Dendritic cell treated with granulocyte-macrophage colony-stimulating factor and Interleukin-4, amounts not matched to agents 40 ng/mL and 50 ng/mL, for 4 days (primary cell): ENCODE measurements at regions not wholly inside any gene's neighbourhood (a gene's known extent, or its start where the extent isn't known, plus 50 kb on each side); places are given as distances from the start of the nearest gene placed in this dataset.

ENCODE experiments used
- H3K27ac Mint-ChIP-seq: one replicate; pipeline ENCODE4 v1.8.0; 2022; ENCODE audit warnings: mild to moderate bottlenecking, mixed read lengths
- H3K27me3 Mint-ChIP-seq: one replicate; pipeline ENCODE4 v1.8.0; 2022; ENCODE audit warnings: mild to moderate bottlenecking, mixed read lengths
- H3K36me3 Mint-ChIP-seq: one replicate; pipeline ENCODE4 v1.8.0; 2022; ENCODE audit warnings: low read depth, mixed read lengths
- H3K4me1 Mint-ChIP-seq: one replicate; pipeline ENCODE4 v1.8.0; 2022; ENCODE audit warnings: low read depth, mixed read lengths
- H3K4me3 Mint-ChIP-seq: one replicate; pipeline ENCODE4 v1.8.0; 2022; ENCODE audit warnings: mild to moderate bottlenecking, moderate library complexity, mixed read lengths
- H3K9me3 Mint-ChIP-seq: one replicate; pipeline ENCODE4 v1.8.0; 2022; ENCODE audit warnings: mixed read lengths
- intact Hi-C: fragments of 100-400 bp; cut with micrococcal nuclease; formaldehyde crosslinking; loops from one replicate; pipeline ENCODE4 v1.15.0; 2022

DNA sequence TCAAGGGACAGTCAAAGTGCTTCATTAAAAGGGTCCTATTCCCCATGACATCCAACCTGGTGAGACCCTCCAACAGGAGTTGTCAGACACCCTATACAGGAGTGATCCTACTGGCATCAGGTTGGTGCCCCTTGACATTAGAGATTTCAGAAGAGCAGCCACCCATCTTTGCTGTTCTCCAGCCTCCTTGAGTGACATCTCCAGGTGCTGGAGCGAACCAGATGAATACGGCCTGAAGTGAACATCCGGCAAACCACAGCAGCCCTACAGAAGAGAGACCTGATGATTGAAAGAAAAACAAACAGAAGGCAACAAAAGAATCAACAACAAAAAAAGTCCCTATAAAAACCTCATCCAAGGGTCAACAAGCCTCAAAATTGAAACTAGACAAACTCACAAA lies 146.1 kb upstream of the PBDC1 start:
- no peaks in the 10 kb centered on the region for H3K27me3 Mint-ChIP-seq
- no peak overlapping the region for H3K27ac Mint-ChIP-seq
- no peaks in the 10 kb centered on the region for H3K4me1 Mint-ChIP-seq
- no peak overlapping the region for H3K4me3 Mint-ChIP-seq
- no peaks in the 10 kb centered on the region for H3K36me3 Mint-ChIP-seq
- peaks cover 28% of the 10 kb centered on the region for H3K9me3 Mint-ChIP-seq
- intact Hi-C loops, result no loop called here

DNA sequence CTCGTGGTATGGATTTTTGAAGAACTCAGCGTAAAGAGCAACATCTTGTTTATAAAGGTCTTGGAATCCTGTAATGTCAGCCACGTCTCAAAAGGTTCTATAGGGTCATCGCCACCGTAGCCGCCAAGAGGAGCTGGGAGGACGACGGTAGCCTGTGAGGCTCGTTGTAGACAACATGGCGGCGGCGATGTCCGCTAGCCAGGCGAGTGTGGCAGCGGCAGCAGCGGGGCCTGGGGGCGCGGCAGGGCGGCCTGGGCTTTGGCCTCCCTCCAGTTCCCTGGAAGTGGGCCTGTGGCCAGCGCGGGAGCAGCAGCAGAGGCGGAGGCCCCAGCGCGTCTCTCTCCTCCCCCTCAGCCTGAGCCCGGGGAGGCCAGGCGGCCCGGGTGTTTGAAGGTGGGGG lies 143.5 kb upstream of the PBDC1 start:
- H3K4me3 Mint-ChIP-seq, result no peak overlapping the region
- H3K27ac Mint-ChIP-seq, result no peak overlapping the region
- intact Hi-C loops, result no loop called here
- H3K27me3 Mint-ChIP-seq, result no peaks in the 10 kb centered on the region
- peaks cover 29% of the 10 kb centered on the region for H3K9me3 Mint-ChIP-seq
- no peaks in the 10 kb centered on the region for H3K4me1 Mint-ChIP-seq
- H3K36me3 Mint-ChIP-seq, result no peaks in the 10 kb centered on the region

DNA sequence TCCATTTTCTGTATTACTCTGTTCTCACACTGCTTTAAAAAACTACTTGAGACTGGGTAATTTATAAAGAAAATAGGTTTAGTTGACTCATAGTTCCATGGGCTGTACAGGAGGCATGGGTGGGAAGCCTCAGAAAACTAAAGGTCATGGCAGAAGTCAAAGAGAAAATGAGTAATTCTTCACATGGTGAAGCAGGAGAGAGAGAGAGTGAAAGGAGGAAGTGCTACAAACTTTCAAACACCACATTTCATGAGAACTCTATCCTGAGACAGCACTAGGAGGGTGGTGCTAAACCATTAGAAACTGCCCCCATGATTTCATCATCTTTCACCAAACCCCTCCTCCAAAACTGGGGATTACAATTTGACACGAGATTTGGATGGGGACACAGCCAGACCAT lies 108.0 kb upstream of the PBDC1 start:
- H3K36me3 Mint-ChIP-seq, result no peaks in the 10 kb centered on the region
- peaks cover 36% of the 10 kb centered on the region for H3K9me3 Mint-ChIP-seq
- H3K4me3 Mint-ChIP-seq, result no peak overlapping the region
- no peaks in the 10 kb centered on the region for H3K27me3 Mint-ChIP-seq
- H3K4me1 Mint-ChIP-seq, result no peaks in the 10 kb centered on the region
- no peak overlapping the region for H3K27ac Mint-ChIP-seq
- intact Hi-C loops, result no loop called here

DNA sequence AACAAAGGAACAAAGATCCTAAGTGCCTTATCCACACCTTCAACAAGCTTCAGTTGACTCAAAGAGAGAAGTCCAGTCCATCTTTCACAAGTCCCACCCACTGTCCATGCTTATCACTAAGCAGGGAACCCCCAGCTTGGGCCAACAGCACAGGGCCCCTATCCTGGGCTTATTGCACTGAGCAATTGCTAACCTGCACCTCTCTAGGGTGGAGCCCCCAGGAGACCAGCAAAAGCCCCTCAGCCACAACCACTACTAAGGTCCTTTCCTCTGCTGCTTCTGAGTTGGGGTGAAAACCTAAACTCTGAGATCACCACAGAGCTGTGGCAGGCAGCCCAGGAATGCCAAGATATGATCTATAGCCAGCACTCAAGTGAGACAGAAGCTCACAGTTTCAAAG lies 96.7 kb upstream of the PBDC1 start:
- H3K36me3 Mint-ChIP-seq, result no peaks in the 10 kb centered on the region
- H3K27ac Mint-ChIP-seq, result no peak overlapping the region
- H3K27me3 Mint-ChIP-seq, result no peaks in the 10 kb centered on the region
- no peak overlapping the region for H3K4me3 Mint-ChIP-seq
- no peaks in the 10 kb centered on the region for H3K4me1 Mint-ChIP-seq
- intact Hi-C loops, result no loop called here
- H3K9me3 Mint-ChIP-seq, result no peaks in the 10 kb centered on the region

DNA sequence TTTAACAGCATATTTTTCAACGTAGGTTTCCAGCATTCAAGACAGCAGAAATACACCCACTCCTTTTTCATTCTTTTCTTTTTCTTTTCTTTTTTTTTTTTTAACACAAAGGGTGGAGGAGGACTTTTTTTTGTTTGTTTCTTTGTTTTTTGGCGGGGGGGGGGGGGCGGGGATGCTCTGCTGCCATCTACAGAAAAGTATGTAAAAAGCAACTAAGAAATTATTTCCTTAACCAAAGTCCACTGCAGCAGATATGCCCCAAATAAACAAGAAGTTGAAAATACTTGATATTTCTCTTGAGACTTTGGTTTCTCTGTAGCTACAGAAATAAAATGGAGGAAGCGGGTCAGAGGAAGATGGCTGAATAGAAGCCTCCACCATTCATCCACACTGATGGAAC lies 63.2 kb upstream of the PBDC1 start:
- intact Hi-C loops, result no loop called here
- no peaks in the 10 kb centered on the region for H3K4me1 Mint-ChIP-seq

More for the DNA sequence above, 63.2 kb upstream of the PBDC1 start:
- Mint-ChIP-seq H3K9me3 (no peaks in the 10 kb centered on the region), H3K27ac (no peak overlapping the region), H3K36me3 (no peaks in the 10 kb centered on the region), H3K27me3 (no peaks in the 10 kb centered on the region), H3K4me3 (no peak overlapping the region)
